ENCODE measurements at regions not wholly inside any gene's neighbourhood (a gene's known extent, or its start where the extent isn't known, plus 50 kb on each side); places are given as distances from the start of the nearest gene placed in this dataset.

- Histone ChIP-seq H2BK5ac (ENCODE audit: low read length) (no peak overlapping the region), H3K18ac (ENCODE audit: low read length) (no peak overlapping the region), H3K4ac (ENCODE audit: low read length) (no peak overlapping the region), H3K23ac (ENCODE audit: low read depth, low read length, poor library complexity) (no peak overlapping the region), H2BK120ac (ENCODE audit: low read depth, low read length) (no peak overlapping the region), H2BK12ac (ENCODE audit: low read length) (no peak overlapping the region), H3K4me3 (ENCODE audit: low read length in 2 of 2) (no peak overlapping the region), H4K91ac (ENCODE audit: low read depth, low read length, poor library complexity) (no peak overlapping the region), H3K9me3 (replicated peaks in 1 of 2; ENCODE audit: control insufficient read depth in 2 of 2, insufficient read depth in 1 of 2, low read depth in 1 of 2, low read length in 2 of 2) (no peaks in the 10 kb centered on the region), H2BK15ac (ENCODE audit: low read length) (no peak overlapping the region), H3K36me3 (replicated peaks in 1 of 2; ENCODE audit: control insufficient read depth in 2 of 2, insufficient read depth in 2 of 2, low read length in 2 of 2) (no peaks in the 10 kb centered on the region), H2AK5ac (ENCODE audit: low read depth, low read length) (no peak overlapping the region), H3K4me1 (ENCODE audit: control insufficient read depth in 2 of 2, insufficient read depth in 1 of 2, low read depth in 1 of 2, low read length in 2 of 2) (peaks cover 0 to 15% of the 10 kb centered on the region in 2 donors), H3K27me3 (ENCODE audit: control insufficient read depth in 3 of 3, insufficient read depth in 3 of 3, low read depth in 1 of 3, low read length in 3 of 3) (peaks cover 0 to 36% (median 0%) of the 10 kb centered on the region in 3 experiments), H3K27ac (replicated peaks; ENCODE audit: low read length) (no peak overlapping the region), H4K8ac (ENCODE audit: low read depth, low read length) (no peak overlapping the region), H3K14ac (ENCODE audit: low read length) (no peak overlapping the region), H3K79me1 (ENCODE audit: low read depth, low read length) (no peaks in the 10 kb centered on the region), H3K4me2 (ENCODE audit: insufficient read depth, low read length, poor library complexity, severe bottlenecking) (no peak overlapping the region), H2AFZ (ENCODE audit: low read length) (no peak overlapping the region), H3K9ac (ENCODE audit: low read depth, low read length, poor library complexity) (no peak overlapping the region)
- no peak for DNase-seq (ENCODE audit: low spot score)
- WGBS, 2 donors (ENCODE audit: extremely low coverage in 2 of 2, insufficient read length in 2 of 2, insufficient replicate concordance in 1 of 2) = no CpG with 5 or more reads among the region's 2 CpGs
These were observed 147.2 kb upstream of the JUN start for GRCh38 chr1:58931024-58931423.

GRCh38 chr1:58931756-58932155 is 147.9 kb upstream of the JUN start:
- Histone ChIP-seq H3K36me3 (replicated peaks in 1 of 2; ENCODE audit: control insufficient read depth in 2 of 2, insufficient read depth in 2 of 2, low read length in 2 of 2) (no peaks in the 10 kb centered on the region), H2BK12ac (ENCODE audit: low read length) (no peak overlapping the region), H3K27ac (replicated peaks; ENCODE audit: low read length) (no peak overlapping the region), H3K9me3 (replicated peaks in 1 of 2; ENCODE audit: control insufficient read depth in 2 of 2, insufficient read depth in 1 of 2, low read depth in 1 of 2, low read length in 2 of 2) (no peaks in the 10 kb centered on the region), H2BK5ac (ENCODE audit: low read length) (no peak overlapping the region), H3K23ac (ENCODE audit: low read depth, low read length, poor library complexity) (no peak overlapping the region), H4K8ac (ENCODE audit: low read depth, low read length) (no peak overlapping the region), H3K4ac (ENCODE audit: low read length) (no peak overlapping the region), H3K4me2 (ENCODE audit: insufficient read depth, low read length, poor library complexity, severe bottlenecking) (no peak overlapping the region), H3K9ac (ENCODE audit: low read depth, low read length, poor library complexity) (no peak overlapping the region), H2AFZ (ENCODE audit: low read length) (no peak overlapping the region), H3K79me1 (ENCODE audit: low read depth, low read length) (no peaks in the 10 kb centered on the region), H4K91ac (ENCODE audit: low read depth, low read length, poor library complexity) (no peak overlapping the region), H3K27me3 (ENCODE audit: control insufficient read depth in 3 of 3, insufficient read depth in 3 of 3, low read depth in 1 of 3, low read length in 3 of 3) (peaks cover 0 to 30% (median 0%) of the 10 kb centered on the region in 3 experiments), H2AK5ac (ENCODE audit: low read depth, low read length) (no peak overlapping the region), H3K4me3 (ENCODE audit: low read length in 2 of 2) (no peak overlapping the region), H2BK120ac (ENCODE audit: low read depth, low read length) (no peak overlapping the region), H3K14ac (ENCODE audit: low read length) (no peak overlapping the region), H2BK15ac (ENCODE audit: low read length) (no peak overlapping the region), H3K18ac (ENCODE audit: low read length) (no peak overlapping the region), H3K4me1 (ENCODE audit: control insufficient read depth in 2 of 2, insufficient read depth in 1 of 2, low read depth in 1 of 2, low read length in 2 of 2) (peaks cover 0 to 15% of the 10 kb centered on the region in 2 donors)
- WGBS, 2 donors (ENCODE audit: extremely low coverage in 2 of 2, insufficient read length in 2 of 2, insufficient replicate concordance in 1 of 2) = no CpG with 5 or more reads among the region's 6 CpGs
- no peak for DNase-seq (ENCODE audit: low spot score)

GRCh38 chr1:58932859-58933598 is 149.2 kb upstream of the JUN start:
- DNase-seq (ENCODE audit: low spot score) = no peak
- no CpG with 5 or more reads among the region's 4 CpGs for WGBS, 2 donors (ENCODE audit: extremely low coverage in 2 of 2, insufficient read length in 2 of 2, insufficient replicate concordance in 1 of 2)

GRCh38 chr1:58933599-58933926 is 149.7 kb upstream of the JUN start:
- H3K4me3 ChIP-seq (ENCODE audit: low read length in 2 of 2) = no peak overlapping the region
- no peak overlapping the region for H4K8ac ChIP-seq (ENCODE audit: low read depth, low read length)
- no peak overlapping the region for H3K27ac ChIP-seq (replicated peaks; ENCODE audit: low read length)
- H2AK5ac ChIP-seq (ENCODE audit: low read depth, low read length) = no peak overlapping the region
- no CpG with 5 or more reads among the region's 2 CpGs for WGBS, 2 donors (ENCODE audit: extremely low coverage in 2 of 2, insufficient read length in 2 of 2, insufficient replicate concordance in 1 of 2)
- no peak overlapping the region for H2BK5ac ChIP-seq (ENCODE audit: low read length)
- no peaks in the 10 kb centered on the region for H3K9me3 ChIP-seq (replicated peaks in 1 of 2; ENCODE audit: control insufficient read depth in 2 of 2, insufficient read depth in 1 of 2, low read depth in 1 of 2, low read length in 2 of 2)
- H3K18ac ChIP-seq (ENCODE audit: low read length) = no peak overlapping the region
- H3K9ac ChIP-seq (ENCODE audit: low read depth, low read length, poor library complexity) = no peak overlapping the region
- H3K4me1 ChIP-seq (ENCODE audit: control insufficient read depth in 2 of 2, insufficient read depth in 1 of 2, low read depth in 1 of 2, low read length in 2 of 2) = peaks cover 0 to 6% of the 10 kb centered on the region in 2 donors
- no peak overlapping the region for H4K91ac ChIP-seq (ENCODE audit: low read depth, low read length, poor library complexity)
- no peak overlapping the region for H3K4ac ChIP-seq (ENCODE audit: low read length)
- no peak for DNase-seq (ENCODE audit: low spot score)
- no peaks in the 10 kb centered on the region for H3K79me1 ChIP-seq (ENCODE audit: low read depth, low read length)
- H3K14ac ChIP-seq (ENCODE audit: low read length) = no peak overlapping the region
- no peak overlapping the region for H3K4me2 ChIP-seq (ENCODE audit: insufficient read depth, low read length, poor library complexity, severe bottlenecking)
- H2AFZ ChIP-seq (ENCODE audit: low read length) = no peak overlapping the region
- no peak overlapping the region for H2BK15ac ChIP-seq (ENCODE audit: low read length)
- H3K36me3 ChIP-seq (replicated peaks in 1 of 2; ENCODE audit: control insufficient read depth in 2 of 2, insufficient read depth in 2 of 2, low read length in 2 of 2) = no peaks in the 10 kb centered on the region
- peaks cover 0 to 20% (median 0%) of the 10 kb centered on the region in 3 experiments for H3K27me3 ChIP-seq (ENCODE audit: control insufficient read depth in 3 of 3, insufficient read depth in 3 of 3, low read depth in 1 of 3, low read length in 3 of 3)
- H2BK120ac ChIP-seq (ENCODE audit: low read depth, low read length) = no peak overlapping the region
- H3K23ac ChIP-seq (ENCODE audit: low read depth, low read length, poor library complexity) = no peak overlapping the region
- H2BK12ac ChIP-seq (ENCODE audit: low read length) = no peak overlapping the region

More at GRCh38 chr1:58932859-58933598, 149.2 kb upstream of the JUN start:
- Histone ChIP-seq H3K9ac (ENCODE audit: low read depth, low read length, poor library complexity) (no peak overlapping the region), H2BK12ac (ENCODE audit: low read length) (no peak overlapping the region), H3K27me3 (ENCODE audit: control insufficient read depth in 3 of 3, insufficient read depth in 3 of 3, low read depth in 1 of 3, low read length in 3 of 3) (peaks cover 0 to 22% (median 0%) of the 10 kb centered on the region in 3 experiments), H2AK5ac (ENCODE audit: low read depth, low read length) (no peak overlapping the region), H3K27ac (replicated peaks; ENCODE audit: low read length) (no peak overlapping the region), H3K18ac (ENCODE audit: low read length) (no peak overlapping the region), H3K4me2 (ENCODE audit: insufficient read depth, low read length, poor library complexity, severe bottlenecking) (no peak overlapping the region), H2AFZ (ENCODE audit: low read length) (no peak overlapping the region), H2BK15ac (ENCODE audit: low read length) (no peak overlapping the region), H3K4me3 (ENCODE audit: low read length in 2 of 2) (no peak overlapping the region), H3K14ac (ENCODE audit: low read length) (no peak overlapping the region), H3K79me1 (ENCODE audit: low read depth, low read length) (no peaks in the 10 kb centered on the region), H3K23ac (ENCODE audit: low read depth, low read length, poor library complexity) (no peak overlapping the region), H3K4ac (ENCODE audit: low read length) (no peak overlapping the region), H4K91ac (ENCODE audit: low read depth, low read length, poor library complexity) (no peak overlapping the region), H3K4me1 (ENCODE audit: control insufficient read depth in 2 of 2, insufficient read depth in 1 of 2, low read depth in 1 of 2, low read length in 2 of 2) (peaks cover 0 to 6% of the 10 kb centered on the region in 2 donors), H4K8ac (ENCODE audit: low read depth, low read length) (no peak overlapping the region), H2BK5ac (ENCODE audit: low read length) (no peak overlapping the region), H2BK120ac (ENCODE audit: low read depth, low read length) (no peak overlapping the region), H3K36me3 (replicated peaks in 1 of 2; ENCODE audit: control insufficient read depth in 2 of 2, insufficient read depth in 2 of 2, low read length in 2 of 2) (no peaks in the 10 kb centered on the region), H3K9me3 (replicated peaks in 1 of 2; ENCODE audit: control insufficient read depth in 2 of 2, insufficient read depth in 1 of 2, low read depth in 1 of 2, low read length in 2 of 2) (no peaks in the 10 kb centered on the region)
